B cell (primary cell): ENCODE measurements at regions not wholly inside any gene's neighbourhood (a gene's known extent, or its start where the extent isn't known, plus 50 kb on each side); places are given as distances from the start of the nearest gene placed in this dataset.

ENCODE experiments used
- ATAC-seq: fragments of 200-7000 bp; cut with Tn5 transposase; one replicate; pipeline ENCODE4 v1.10.0; 2021; ENCODE audit warnings: low read depth, mild to moderate bottlenecking, moderate number of reproducible peaks, moderate library complexity
- CTCF ChIA-PET: fragments of 350-600 bp; sonication (Branson Sonifier 250); formaldehyde crosslinking; loops from one replicate; lab custom pipeline; 2021; ENCODE audit warnings: antibody characterized with exemption, inconsistent platforms; lab: Charles Lee
- POLR2A ChIA-PET: fragments of 350-600 bp; sonication (Branson Sonifier 250); formaldehyde crosslinking; loops from one replicate; lab custom pipeline; 2021; ENCODE audit warnings: antibody characterized with exemption; lab: Charles Lee
- DNase-seq: peaks from one replicate; pipeline ENCODE4 v3.0.0; 2013
- H2AFZ ChIP-seq: 2 replicates; pipeline ENCODE4 v1.6.1; 2012; ENCODE audit warnings: mild to moderate bottlenecking, low read depth, low read length; ENCODE audit not compliant: insufficient read depth, poor library complexity, severe bottlenecking
- H3K27ac ChIP-seq, 2 donors: 1 replicate in 1 of 2; 2 replicates in 1 of 2; pipeline ENCODE4 v1.5.1; 2012 to 2013; ENCODE audit warnings: low read length in 2 of 2, mild to moderate bottlenecking in 2 of 2, moderate library complexity in 1 of 2
- H3K27me3 ChIP-seq, 4 experiments: fragments of 200-600 bp in 1 of 4; sonication (generic) in 1 of 4; replicated peaks in 1 of 4; 1 replicate in 2 of 4; 2 replicates in 2 of 4; pipeline versions ENCODE4 v1.6.1 to v1.7.0; 2013 to 2016; ENCODE audit warnings: low read length in 3 of 4, mild to moderate bottlenecking in 2 of 4, mixed read lengths in 1 of 4, moderate library complexity in 1 of 4; ENCODE audit not compliant: insufficient read depth in 4 of 4, control insufficient read depth in 3 of 4; ENCODE audit errors: control extremely low read depth in 1 of 4
- H3K36me3 ChIP-seq, 2 experiments: replicated peaks in 1 of 2; 1 replicate in 1 of 2; 2 replicates in 1 of 2; pipeline versions ENCODE4 v1.6.1 to v1.7.1; 2013; ENCODE audit warnings: low read length in 1 of 2; ENCODE audit not compliant: insufficient read depth in 2 of 2, control insufficient read depth in 1 of 2; ENCODE audit errors: control extremely low read depth in 1 of 2, extremely low read depth in 1 of 2
- H3K4me1 ChIP-seq, 2 donors: fragments of 200-600 bp in 1 of 2; sonication (generic) in 1 of 2; 1 replicate in 1 of 2; 2 replicates in 1 of 2; pipeline versions ENCODE4 v1.5.1 to v1.6.1; 2013 to 2017; ENCODE audit warnings: low read length in 2 of 2; ENCODE audit not compliant: control insufficient read depth in 2 of 2, insufficient read depth in 2 of 2
- H3K4me2 ChIP-seq: replicated peaks from 2 replicates; pipeline ENCODE3; 2012; ENCODE audit warnings: mild to moderate bottlenecking, low read depth, low read length; ENCODE audit not compliant: poor library complexity, severe bottlenecking
- H3K4me3 ChIP-seq, 5 experiments: fragments of 200-600 bp in 1 of 5; sonication (generic) in 1 of 5; 1 replicate in 3 of 5; 2 replicates in 2 of 5; pipeline versions ENCODE4 v1.5.1 to v1.7.0; 2011 to 2016; ENCODE audit warnings: low read length in 4 of 5, mild to moderate bottlenecking in 4 of 5, low read depth in 2 of 5, control low read depth in 1 of 5, moderate library complexity in 1 of 5; ENCODE audit not compliant: insufficient read depth in 1 of 5; ENCODE audit errors: control extremely low read depth in 1 of 5, extremely low read depth in 1 of 5
- H3K79me2 ChIP-seq: fragments of 200-600 bp; sonication (generic); one replicate; pipeline ENCODE4 v1.6.0; 2016; ENCODE audit warnings: low read length; ENCODE audit not compliant: control insufficient read depth, insufficient read depth
- H3K9ac ChIP-seq: fragments of 200-600 bp; sonication (generic); 2 replicates; pipeline ENCODE4 v1.6.1; 2017; ENCODE audit warnings: mild to moderate bottlenecking, low read length, moderate library complexity
- H3K9me3 ChIP-seq, 3 donors: one replicate each; pipeline versions ENCODE4 v1.6.1 to v1.7.1; 2013; ENCODE audit warnings: low read length in 2 of 3; ENCODE audit not compliant: control insufficient read depth in 2 of 3, insufficient read depth in 1 of 3; ENCODE audit errors: control extremely low read depth in 1 of 3
- H4K20me1 ChIP-seq: 2 replicates; pipeline ENCODE4 v1.6.0; 2012; ENCODE audit warnings: mild to moderate bottlenecking, low read length; ENCODE audit not compliant: insufficient read depth, control insufficient read depth, poor library complexity, severe bottlenecking
- H3K27ac Mint-ChIP-seq: one replicate; pipeline ENCODE4 v1.8.0; 2021; ENCODE audit warnings: mixed read lengths
- H3K27me3 Mint-ChIP-seq: one replicate; pipeline ENCODE4 v1.8.0; 2021; ENCODE audit warnings: mixed read lengths
- H3K4me1 Mint-ChIP-seq: one replicate; pipeline ENCODE4 v1.8.0; 2021; ENCODE audit warnings: mixed read lengths
- H3K4me3 Mint-ChIP-seq: one replicate; pipeline ENCODE4 v1.8.0; 2021; ENCODE audit warnings: mixed read lengths
- H3K9me3 Mint-ChIP-seq: one replicate; pipeline ENCODE4 v1.8.0; 2022; ENCODE audit warnings: mixed read lengths; ENCODE audit not compliant: insufficient read depth
- CTCF ChIP-seq: fragments of 200-600 bp; IDR thresholded peaks from one replicate; pipeline ENCODE4 v1.8.0; 2022; ENCODE audit warnings: antibody characterized with exemption, mild to moderate bottlenecking
- EZH2 ChIP-seq: IDR thresholded peaks from 2 replicates; pipeline ENCODE4 v1.6.1; 2012; ENCODE audit warnings: borderline replicate concordance, low read depth, mild to moderate bottlenecking, moderate library complexity, low read length; ENCODE audit not compliant: insufficient read depth, poor library complexity, severe bottlenecking
- WGBS: methylation state at CpG from one replicate; pipeline ENCODE4 v1.1.5; 2013; ENCODE audit warnings: missing lambda C conversion rate; ENCODE audit not compliant: insufficient coverage; 5-methylcytosine and 5-hydroxymethylcytosine counted together
- intact Hi-C: fragments of 100-400 bp; cut with micrococcal nuclease; formaldehyde crosslinking; loops from one replicate; pipeline ENCODE4 v1.10.0; 2022

- Histone ChIP-seq H3K27ac (no peak overlapping the region), H3K27me3 (no peaks in the 10 kb centered on the region), H3K4me3 (no peak overlapping the region), H3K9ac (no peak overlapping the region), H2AFZ (no peak overlapping the region), H3K79me2 (no peaks in the 10 kb centered on the region), H3K4me2 (no peak overlapping the region), H3K36me3 (no peaks in the 10 kb centered on the region), H3K4me1 (no peaks in the 10 kb centered on the region), H3K9me3 (no peaks in the 10 kb centered on the region), H4K20me1 (no peaks in the 10 kb centered on the region)
- no peak for DNase-seq
- 97% methylated on average over 3 of the region's 3 CpGs for WGBS
- Mint-ChIP-seq H3K9me3 (no peaks in the 10 kb centered on the region), H3K4me1 (no peaks in the 10 kb centered on the region), H3K27me3 (peaks cover 35% of the 10 kb centered on the region), H3K27ac (no peak overlapping the region), H3K4me3 (no peak overlapping the region)
- intact Hi-C loops: no loop called here
- POLR2A ChIA-PET: no interaction called here
- TF ChIP-seq EZH2 (no peak), CTCF (no peak)
- ATAC-seq: no peak
- CTCF ChIA-PET: no interaction called here
Observed at GRCh38 chr1:113279776-113280391, 110.4 kb upstream of the MAGI3 start.

- Histone ChIP-seq H3K36me3 (no peaks in the 10 kb centered on the region), H3K27me3 (no peaks in the 10 kb centered on the region), H2AFZ (no peak overlapping the region), H3K79me2 (no peaks in the 10 kb centered on the region), H3K4me1 (no peaks in the 10 kb centered on the region), H4K20me1 (no peaks in the 10 kb centered on the region), H3K9ac (no peak overlapping the region), H3K9me3 (no peaks in the 10 kb centered on the region), H3K4me3 (no peak overlapping the region), H3K4me2 (no peak overlapping the region), H3K27ac (no peak overlapping the region)
- intact Hi-C loops: no loop called here
- CTCF ChIA-PET: no interaction called here
- DNase-seq (no peak), ATAC-seq (no peak)
- H3K4me3 Mint-ChIP-seq: no peak overlapping the region
- POLR2A ChIA-PET: no interaction called here
- H3K4me1 Mint-ChIP-seq: no peaks in the 10 kb centered on the region
- no peaks in the 10 kb centered on the region for H3K9me3 Mint-ChIP-seq
- no peak overlapping the region for H3K27ac Mint-ChIP-seq
- no peak for TF ChIP-seq EZH2
- TF ChIP-seq CTCF: no peak
- WGBS: 80% methylated on average over 1 of the region's 1 CpG
- H3K27me3 Mint-ChIP-seq: peaks cover 29% of the 10 kb centered on the region
Observed at GRCh38 chr1:113280581-113280980, 109.7 kb upstream of the MAGI3 start.
